ENCODE measurements at regions not wholly inside any gene's neighbourhood (a gene's known extent, or its start where the extent isn't known, plus 50 kb on each side); places are given as distances from the start of the nearest gene placed in this dataset.

DNA sequence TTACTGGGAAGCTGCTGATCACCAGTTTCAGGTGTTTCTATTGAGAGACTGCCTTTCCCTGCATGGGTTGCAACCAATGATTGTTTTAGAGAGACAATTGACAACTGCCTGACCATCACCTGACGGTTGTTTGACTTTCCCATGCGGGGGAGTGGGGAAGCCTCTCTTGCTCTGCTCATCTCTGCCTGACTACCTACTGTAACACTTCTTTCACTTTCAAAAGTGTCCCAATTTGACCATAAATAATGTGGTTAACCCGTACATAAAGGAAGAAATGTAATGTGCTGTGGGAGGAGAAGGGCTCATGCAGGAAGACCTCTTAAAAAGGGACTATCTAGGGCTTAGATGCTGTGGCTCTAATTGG lies 122.1 kb upstream of the PHACTR1 start:
- Histone ChIP-seq H3K27ac (ENCODE audit: insufficient read length, low read depth, low read length) (no peak overlapping the region), H2BK120ac (ENCODE audit: low read depth, low read length, poor library complexity, severe bottlenecking) (no peak overlapping the region), H2BK15ac (ENCODE audit: low read depth, low read length) (no peak overlapping the region), H3K4me1 (ENCODE audit: insufficient read depth, low read length) (no peaks in the 10 kb centered on the region; the same call in 1 of the 2 replicates), H3K4me2 (ENCODE audit: insufficient read depth, insufficient read length, low read length) (no peak overlapping the region), H3K14ac (ENCODE audit: insufficient read depth, low read length) (no peak overlapping the region), H4K5ac (ENCODE audit: insufficient read length, low read depth, low read length) (no peak overlapping the region), H4K20me1 (ENCODE audit: control insufficient read depth, insufficient read depth, insufficient read length) (no peaks in the 10 kb centered on the region), H2AK5ac (ENCODE audit: insufficient read length, low read length) (no peak overlapping the region), H3K27me3 (ENCODE audit: insufficient read depth, low read length) (no peaks in the 10 kb centered on the region), H3K9me3 (ENCODE audit: control insufficient read depth, low read depth, low read length) (no peaks in the 10 kb centered on the region), H2BK20ac (ENCODE audit: low read depth, low read length, poor library complexity, severe bottlenecking) (no peak overlapping the region), H3K4ac (ENCODE audit: low read depth, low read length) (no peak overlapping the region), H3K23me2 (ENCODE audit: insufficient read length, low read depth, low read length, poor library complexity, severe bottlenecking) (no peaks in the 10 kb centered on the region), H3K56ac (ENCODE audit: insufficient read length, low read depth, low read length) (no peak overlapping the region), H3K79me2 (ENCODE audit: insufficient read depth, low read length) (no peaks in the 10 kb centered on the region), H4K91ac (ENCODE audit: insufficient read length, low read depth, low read length) (no peak overlapping the region), H3K79me1 (ENCODE audit: insufficient read depth, low read depth, low read length, poor library complexity, severe bottlenecking) (no peaks in the 10 kb centered on the region), H3K18ac (ENCODE audit: insufficient read length, low read depth, low read length) (no peak overlapping the region), H2AFZ (ENCODE audit: low read length) (peak overlapping the region; percentile 26), H2BK12ac (ENCODE audit: insufficient read length, low read depth, low read length) (no peak overlapping the region), H3T11ph (ENCODE audit: low read length) (no peak overlapping the region), H3K9ac (ENCODE audit: extremely low read depth, insufficient read length, low read length) (no peak overlapping the region), H2BK5ac (ENCODE audit: insufficient read length, low read length) (no peak overlapping the region), H3K23ac (ENCODE audit: insufficient read length, low read depth, low read length) (no peak overlapping the region), H4K8ac (replicated peaks; ENCODE audit: insufficient read length, low read depth, low read length) (no peak overlapping the region)
- H3K27ac Mint-ChIP-seq, result no peak overlapping the region
- WGBS (ENCODE audit: extremely low coverage, insufficient read length, low lambda C conversion rate), result no CpG with 5 or more reads among the region's 3 CpGs
- H3K36me3 Mint-ChIP-seq (ENCODE audit: insufficient read depth in 1 of 3, low read depth in 3 of 3), result no peaks in the 10 kb centered on the region
- no peak for DNase-seq
- peaks cover 9 to 18% of the 10 kb centered on the region in 2 experiments for H3K4me1 Mint-ChIP-seq
- no peaks in the 10 kb centered on the region for H3K27me3 Mint-ChIP-seq (ENCODE audit: low read depth)
- TF ChIP-seq, protein P1, sequence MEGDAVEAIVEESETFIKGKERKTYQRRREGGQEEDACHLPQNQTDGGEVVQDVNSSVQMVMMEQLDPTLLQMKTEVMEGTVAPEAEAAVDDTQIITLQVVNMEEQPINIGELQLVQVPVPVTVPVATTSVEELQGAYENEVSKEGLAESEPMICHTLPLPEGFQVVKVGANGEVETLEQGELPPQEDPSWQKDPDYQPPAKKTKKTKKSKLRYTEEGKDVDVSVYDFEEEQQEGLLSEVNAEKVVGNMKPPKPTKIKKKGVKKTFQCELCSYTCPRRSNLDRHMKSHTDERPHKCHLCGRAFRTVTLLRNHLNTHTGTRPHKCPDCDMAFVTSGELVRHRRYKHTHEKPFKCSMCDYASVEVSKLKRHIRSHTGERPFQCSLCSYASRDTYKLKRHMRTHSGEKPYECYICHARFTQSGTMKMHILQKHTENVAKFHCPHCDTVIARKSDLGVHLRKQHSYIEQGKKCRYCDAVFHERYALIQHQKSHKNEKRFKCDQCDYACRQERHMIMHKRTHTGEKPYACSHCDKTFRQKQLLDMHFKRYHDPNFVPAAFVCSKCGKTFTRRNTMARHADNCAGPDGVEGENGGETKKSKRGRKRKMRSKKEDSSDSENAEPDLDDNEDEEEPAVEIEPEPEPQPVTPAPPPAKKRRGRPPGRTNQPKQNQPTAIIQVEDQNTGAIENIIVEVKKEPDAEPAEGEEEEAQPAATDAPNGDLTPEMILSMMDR (conservative IDR thresholded peaks at IDR 0.05), result no peak
- H3K9me3 Mint-ChIP-seq, result peaks cover 0 to 1% of the 10 kb centered on the region in 2 experiments; a peak in 1 of 5 replicates
- no peak overlapping the region for H3K4me3 Mint-ChIP-seq

All from H9 (cell line).